Osteocyte (in vitro differentiated cells): ENCODE measurements at regions not wholly inside any gene's neighbourhood (a gene's known extent, or its start where the extent isn't known, plus 50 kb on each side); places are given as distances from the start of the nearest gene placed in this dataset.

Experiments used
- DNase-seq: peaks from one replicate; pipeline ENCODE4 v3.0.0; 2021; ENCODE audit warnings: mixed read lengths; ENCODE audit not compliant: unreplicated experiment; ENCODE audit errors: extremely low spot score
- H3K27ac Mint-ChIP-seq: one replicate; pipeline ENCODE4 v1.8.0; 2021; ENCODE audit warnings: mild to moderate bottlenecking, mixed read lengths; ENCODE audit not compliant: unreplicated experiment
- H3K27me3 Mint-ChIP-seq: one replicate; pipeline ENCODE4 v1.8.0; 2021; ENCODE audit warnings: mixed read lengths; ENCODE audit not compliant: unreplicated experiment
- H3K36me3 Mint-ChIP-seq: one replicate; pipeline ENCODE4 v1.8.0; 2021; ENCODE audit warnings: mixed read lengths; ENCODE audit not compliant: unreplicated experiment
- H3K4me1 Mint-ChIP-seq: one replicate; pipeline ENCODE4 v1.8.0; 2021; ENCODE audit warnings: mixed read lengths; ENCODE audit not compliant: unreplicated experiment
- H3K4me3 Mint-ChIP-seq: one replicate; pipeline ENCODE4 v1.8.0; 2021; ENCODE audit warnings: mild to moderate bottlenecking, moderate library complexity, mixed read lengths; ENCODE audit not compliant: unreplicated experiment
- H3K9me3 Mint-ChIP-seq: one replicate; pipeline ENCODE4 v1.8.0; 2021; ENCODE audit warnings: mixed read lengths; ENCODE audit not compliant: unreplicated experiment
- CTCF ChIP-seq: fragments of 200-600 bp; sonication (generic); IDR thresholded peaks from 2 replicates; pipeline ENCODE4 v1.5.0; 2021; ENCODE audit warnings: antibody characterized with exemption, mild to moderate bottlenecking, moderate library complexity

GRCh38 chr10:111833251-111833650, 350.3 kb downstream of the GPAM start:
- no peak for TF ChIP-seq CTCF
- peaks cover 2% of the 10 kb centered on the region for H3K9me3 Mint-ChIP-seq
- no peaks in the 10 kb centered on the region for H3K4me1 Mint-ChIP-seq
- no peaks in the 10 kb centered on the region for H3K27me3 Mint-ChIP-seq
- DNase-seq, result no peak
- no peak overlapping the region for H3K27ac Mint-ChIP-seq
- H3K36me3 Mint-ChIP-seq, result no peaks in the 10 kb centered on the region
- no peak overlapping the region for H3K4me3 Mint-ChIP-seq

- Mint-ChIP-seq H3K9me3 (peaks cover 15% of the 10 kb centered on the region), H3K4me3 (no peak overlapping the region), H3K36me3 (no peaks in the 10 kb centered on the region), H3K4me1 (no peaks in the 10 kb centered on the region), H3K27ac (no peak overlapping the region), H3K27me3 (no peaks in the 10 kb centered on the region)
- TF ChIP-seq CTCF, result no peak
- no peak for DNase-seq
Measured at GRCh38 chr10:111835574-111835973, 348.0 kb downstream of the GPAM start.

- Mint-ChIP-seq H3K4me3 (no peak overlapping the region), H3K27ac (no peak overlapping the region), H3K36me3 (no peaks in the 10 kb centered on the region), H3K27me3 (no peaks in the 10 kb centered on the region), H3K4me1 (no peaks in the 10 kb centered on the region), H3K9me3 (peaks cover 18% of the 10 kb centered on the region)
- no peak for TF ChIP-seq CTCF
- DNase-seq, result no peak
Measured at GRCh38 chr10:111836064-111836463, 347.5 kb downstream of the GPAM start.

GRCh38 chr10:111836571-111836970, 347.0 kb downstream of the GPAM start:
- H3K36me3 Mint-ChIP-seq, result no peaks in the 10 kb centered on the region
- no peaks in the 10 kb centered on the region for H3K27me3 Mint-ChIP-seq
- no peak for TF ChIP-seq CTCF
- H3K4me1 Mint-ChIP-seq, result no peaks in the 10 kb centered on the region
- no peak overlapping the region for H3K27ac Mint-ChIP-seq
- H3K9me3 Mint-ChIP-seq, result peaks cover 18% of the 10 kb centered on the region
- DNase-seq, result no peak
- H3K4me3 Mint-ChIP-seq, result no peak overlapping the region

GRCh38 chr10:111837086-111837485, 346.5 kb downstream of the GPAM start:
- Mint-ChIP-seq H3K4me1 (no peaks in the 10 kb centered on the region), H3K9me3 (peaks cover 18% of the 10 kb centered on the region), H3K27me3 (no peaks in the 10 kb centered on the region), H3K36me3 (no peaks in the 10 kb centered on the region), H3K4me3 (no peak overlapping the region), H3K27ac (no peak overlapping the region)
- TF ChIP-seq CTCF, result no peak
- no peak for DNase-seq
